OCI-LY1 (cell line): ENCODE measurements at regions not wholly inside any gene's neighbourhood (a gene's known extent, or its start where the extent isn't known, plus 50 kb on each side); places are given as distances from the start of the nearest gene placed in this dataset.

Source experiments
- EZH2 ChIP-seq: fragments of 200-600 bp; sonication (generic), shearing (Covaris generic); IDR thresholded peaks from 2 replicates; pipeline ENCODE4 v1.8.0; 2017; ENCODE audit warnings: borderline replicate concordance, mixed run types, mild to moderate bottlenecking, antibody characterized with exemption, low read length, moderate library complexity, mixed read lengths
- TF ChIP-seq, protein P1 (sequence below): fragments of 200-600 bp; sonication (generic), shearing (Covaris generic); IDR thresholded peaks from 2 replicates; pipeline ENCODE4 v1.5.1; 2017; ENCODE audit warnings: mild to moderate bottlenecking, antibody characterized with exemption, low read length, moderate library complexity, mixed read lengths

DNA sequence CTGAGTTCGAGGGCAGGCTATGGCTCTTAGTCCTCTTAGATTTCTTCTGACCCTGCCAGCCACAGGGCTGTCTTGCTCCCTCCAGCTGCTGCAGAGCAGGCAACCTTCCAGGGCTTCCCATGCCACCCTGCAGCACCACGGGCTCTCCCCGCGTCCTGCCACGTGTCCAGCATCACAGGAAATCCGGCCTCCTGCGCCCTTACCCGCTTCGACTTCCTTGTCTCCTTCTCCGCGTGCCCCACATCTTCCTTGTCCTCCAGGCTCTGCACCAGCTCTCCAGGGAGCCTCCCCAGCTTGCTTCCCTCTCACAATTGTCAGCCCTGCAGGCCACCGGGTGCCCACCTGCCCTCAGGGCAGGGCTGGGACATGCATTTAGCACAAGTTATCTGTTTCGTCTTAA, 253.5 kb downstream of the DCDC2C start:
- TF ChIP-seq, protein P1, sequence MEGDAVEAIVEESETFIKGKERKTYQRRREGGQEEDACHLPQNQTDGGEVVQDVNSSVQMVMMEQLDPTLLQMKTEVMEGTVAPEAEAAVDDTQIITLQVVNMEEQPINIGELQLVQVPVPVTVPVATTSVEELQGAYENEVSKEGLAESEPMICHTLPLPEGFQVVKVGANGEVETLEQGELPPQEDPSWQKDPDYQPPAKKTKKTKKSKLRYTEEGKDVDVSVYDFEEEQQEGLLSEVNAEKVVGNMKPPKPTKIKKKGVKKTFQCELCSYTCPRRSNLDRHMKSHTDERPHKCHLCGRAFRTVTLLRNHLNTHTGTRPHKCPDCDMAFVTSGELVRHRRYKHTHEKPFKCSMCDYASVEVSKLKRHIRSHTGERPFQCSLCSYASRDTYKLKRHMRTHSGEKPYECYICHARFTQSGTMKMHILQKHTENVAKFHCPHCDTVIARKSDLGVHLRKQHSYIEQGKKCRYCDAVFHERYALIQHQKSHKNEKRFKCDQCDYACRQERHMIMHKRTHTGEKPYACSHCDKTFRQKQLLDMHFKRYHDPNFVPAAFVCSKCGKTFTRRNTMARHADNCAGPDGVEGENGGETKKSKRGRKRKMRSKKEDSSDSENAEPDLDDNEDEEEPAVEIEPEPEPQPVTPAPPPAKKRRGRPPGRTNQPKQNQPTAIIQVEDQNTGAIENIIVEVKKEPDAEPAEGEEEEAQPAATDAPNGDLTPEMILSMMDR, result no peak
- no peak for TF ChIP-seq EZH2
